ENCODE measurements at regions not wholly inside any gene's neighbourhood (a gene's known extent, or its start where the extent isn't known, plus 50 kb on each side); places are given as distances from the start of the nearest gene placed in this dataset.

GRCh38 chr1:229043115-229043514, 227.8 kb upstream of the RAB4A start:
- TF ChIP-seq CTCF (conservative IDR thresholded peaks at IDR 0.05) (no peak), ZFX (IDR thresholded peaks at IDR 0.05) (no peak)

Measured in C4-2B (cell line).